SK-N-SH treated with all-trans-retinoic acid at 6 μM for 48 hours (cell line): ENCODE measurements at regions not wholly inside any gene's neighbourhood (a gene's known extent, or its start where the extent isn't known, plus 50 kb on each side); places are given as distances from the start of the nearest gene placed in this dataset.
"Not testable (repeated sequence)": the region's sequence is repeated elsewhere in the genome, so short reads cannot be mapped to it uniquely, and the experiment has no call there.

Experiments used
- ARNTL ChIP-seq: fragments of 450-650 bp; formaldehyde crosslinking; IDR thresholded peaks from 2 replicates; pipeline ENCODE4 v1.5.0; 2020; ENCODE audit warnings: low read depth, mild to moderate bottlenecking, moderate library complexity, borderline replicate concordance
- ESRRG ChIP-seq: fragments of 250-450 bp; sonication (Bioruptor Pico); IDR thresholded peaks from 2 replicates; pipeline ENCODE4 v1.6.1; 2021; ENCODE audit warnings: mild to moderate bottlenecking
- GLIS3 ChIP-seq: fragments of 250-450 bp; sonication (Bioruptor Pico); IDR thresholded peaks from 2 replicates; pipeline ENCODE4 v1.5.0; 2020; ENCODE audit warnings: mild to moderate bottlenecking, moderate library complexity
- PPARA ChIP-seq: fragments of 250-450 bp; sonication (Bioruptor Pico); IDR thresholded peaks from 2 replicates; pipeline ENCODE4 v1.5.0; 2020; ENCODE audit warnings: mild to moderate bottlenecking, borderline replicate concordance
- SNAI2 ChIP-seq: fragments of 250-450 bp; sonication (Bioruptor Pico); IDR thresholded peaks from 2 replicates; pipeline ENCODE4 v1.5.0; 2020; ENCODE audit warnings: mild to moderate bottlenecking, moderate library complexity
- TSHZ2 ChIP-seq: fragments of 250-450 bp; sonication (Bioruptor Pico); IDR thresholded peaks from 2 replicates; pipeline ENCODE4 v1.5.0; 2020; ENCODE audit warnings: mild to moderate bottlenecking, moderate library complexity
- ZFP30 ChIP-seq: fragments of 450-650 bp; formaldehyde crosslinking; IDR thresholded peaks from 2 replicates; pipeline ENCODE4 v1.5.0; 2022; ENCODE audit warnings: mild to moderate bottlenecking, moderate library complexity
- ZNF565 ChIP-seq: fragments of 450-650 bp; formaldehyde crosslinking; conservative IDR thresholded peaks from 2 replicates; pipeline ENCODE4 v1.5.0; 2020; ENCODE audit warnings: low read depth, mild to moderate bottlenecking, moderate library complexity
- ZNF70 ChIP-seq: fragments of 450-650 bp; formaldehyde crosslinking; IDR thresholded peaks from 2 replicates; pipeline ENCODE4 v1.5.0; 2020; ENCODE audit warnings: mild to moderate bottlenecking, moderate library complexity
- TF ChIP-seq, protein P1 (sequence below): fragments of 250-450 bp; sonication (Bioruptor Pico); IDR thresholded peaks from 2 replicates; pipeline ENCODE4 v1.5.1; 2020; ENCODE audit warnings: low read depth, mild to moderate bottlenecking, moderate library complexity

- TF ChIP-seq SNAI2 (CRISPR knock-in tag); ZNF70 (CRISPR knock-in tag); ESRRG (CRISPR knock-in tag); ARNTL (CRISPR knock-in tag); ZFP30; GLIS3 (CRISPR knock-in tag); PPARA (CRISPR knock-in tag); ZNF565 (CRISPR knock-in tag); TSHZ2 (CRISPR knock-in tag): not testable (repeated sequence)
- TF ChIP-seq, protein P1, sequence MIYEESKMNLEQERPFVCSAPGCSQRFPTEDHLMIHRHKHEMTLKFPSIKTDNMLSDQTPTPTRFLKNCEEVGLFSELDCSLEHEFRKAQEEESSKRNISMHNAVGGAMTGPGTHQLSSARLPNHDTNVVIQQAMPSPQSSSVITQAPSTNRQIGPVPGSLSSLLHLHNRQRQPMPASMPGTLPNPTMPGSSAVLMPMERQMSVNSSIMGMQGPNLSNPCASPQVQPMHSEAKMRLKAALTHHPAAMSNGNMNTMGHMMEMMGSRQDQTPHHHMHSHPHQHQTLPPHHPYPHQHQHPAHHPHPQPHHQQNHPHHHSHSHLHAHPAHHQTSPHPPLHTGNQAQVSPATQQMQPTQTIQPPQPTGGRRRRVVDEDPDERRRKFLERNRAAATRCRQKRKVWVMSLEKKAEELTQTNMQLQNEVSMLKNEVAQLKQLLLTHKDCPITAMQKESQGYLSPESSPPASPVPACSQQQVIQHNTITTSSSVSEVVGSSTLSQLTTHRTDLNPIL (CRISPR knock-in tag), result not testable (repeated sequence)
These were observed 617.8 kb upstream of the AUTS2 start for GRCh38 chr7:68980432-68980831.
